ENCODE measurements at regions not wholly inside any gene's neighbourhood (a gene's known extent, or its start where the extent isn't known, plus 50 kb on each side); places are given as distances from the start of the nearest gene placed in this dataset.

- no peak for DNase-seq
Observed at GRCh38 chr18:24915547-24915946, 436.4 kb downstream of the ZNF521 start.

- DNase-seq: no peak
Observed at GRCh38 chr18:24917767-24918166, 434.2 kb downstream of the ZNF521 start.

GRCh38 chr18:24918257-24918656 is 433.7 kb downstream of the ZNF521 start:
- DNase-seq: no peak

- DNase-seq: no peak
Observed at GRCh38 chr18:24919181-24919797, 432.7 kb downstream of the ZNF521 start.

- DNase-seq: no peak
Observed at GRCh38 chr18:24922491-24922890, 429.5 kb downstream of the ZNF521 start.

- no peak for DNase-seq
Observed at GRCh38 chr18:24923138-24923537, 428.8 kb downstream of the ZNF521 start.

- DNase-seq: no peak
Observed at GRCh38 chr18:24924066-24924716, 427.8 kb downstream of the ZNF521 start.

- no peak for DNase-seq
Observed at GRCh38 chr18:24926649-24927048, 425.3 kb downstream of the ZNF521 start.

GRCh38 chr18:24928301-24928878 is 423.6 kb downstream of the ZNF521 start:
- DNase-seq: peak; percentile 36

GRCh38 chr18:24930478-24930877 is 421.5 kb downstream of the ZNF521 start:
- DNase-seq: no peak

- no peak for DNase-seq
Observed at GRCh38 chr18:24930971-24931370, 421.0 kb downstream of the ZNF521 start.

GRCh38 chr18:24933345-24933744 is 418.6 kb downstream of the ZNF521 start:
- DNase-seq: no peak

GRCh38 chr18:24934258-24934932 is 417.6 kb downstream of the ZNF521 start:
- no peak for DNase-seq

GRCh38 chr18:24935008-24935407 is 417.0 kb downstream of the ZNF521 start:
- no peak for DNase-seq

- no peak for DNase-seq
Observed at GRCh38 chr18:24935896-24936295, 416.1 kb downstream of the ZNF521 start.

GRCh38 chr18:24936691-24937090 is 415.3 kb downstream of the ZNF521 start:
- no peak for DNase-seq

- DNase-seq: no peak
Observed at GRCh38 chr18:24937639-24938275, 414.2 kb downstream of the ZNF521 start.

GRCh38 chr18:24940416-24940815 is 411.6 kb downstream of the ZNF521 start:
- no peak for DNase-seq

GRCh38 chr18:24941174-24941951 is 410.6 kb downstream of the ZNF521 start:
- DNase-seq: no peak

GRCh38 chr18:24942144-24942543 is 409.8 kb downstream of the ZNF521 start:
- no peak for DNase-seq

- DNase-seq: no peak
Observed at GRCh38 chr18:24947521-24948305, 404.3 kb downstream of the ZNF521 start.

- DNase-seq: no peak
Observed at GRCh38 chr18:24949908-24950307, 402.1 kb downstream of the ZNF521 start.

All from SHP77 treated with DMSO at 0.1 percent for 48 hours (cell line).